MM.1S (cell line): ENCODE measurements at regions not wholly inside any gene's neighbourhood (a gene's known extent, or its start where the extent isn't known, plus 50 kb on each side); places are given as distances from the start of the nearest gene placed in this dataset.

Experiments
- DNase-seq: peaks from one replicate; pipeline ENCODE4 v3.0.0-alpha.2; 2015
- H2AFZ ChIP-seq: fragments of 300-600 bp; sonication (generic); 2 replicates; pipeline ENCODE4 v1.6.0; 2016; ENCODE audit warnings: antibody characterized with exemption, low read length
- H3F3A ChIP-seq: fragments of 300-600 bp; sonication (generic); 2 replicates; pipeline ENCODE4 v1.6.1; 2016; ENCODE audit warnings: mild to moderate bottlenecking, antibody characterized with exemption, low read length, moderate library complexity, mixed read lengths; ENCODE audit not compliant: insufficient read depth
- H3K27ac ChIP-seq: fragments of 300-600 bp; sonication (generic); 2 replicates; pipeline ENCODE4 v1.5.1; 2016; ENCODE audit warnings: mild to moderate bottlenecking, low read length
- H3K27me3 ChIP-seq: fragments of 300-600 bp; sonication (generic); replicated peaks from 2 replicates; pipeline ENCODE4 v1.6.0; 2016; ENCODE audit warnings: low read length; ENCODE audit not compliant: insufficient read depth
- H3K36me3 ChIP-seq: fragments of 300-600 bp; sonication (generic); replicated peaks from 2 replicates; pipeline ENCODE4 v1.6.1; 2016; ENCODE audit warnings: mild to moderate bottlenecking, low read length, mixed read lengths; ENCODE audit not compliant: insufficient read depth
- H3K4me1 ChIP-seq: fragments of 300-600 bp; sonication (generic); 2 replicates; pipeline ENCODE4 v1.6.1; 2016; ENCODE audit warnings: low read length, mixed read lengths
- H3K4me2 ChIP-seq: fragments of 300-600 bp; sonication (generic); 2 replicates; pipeline ENCODE4 v1.6.0; 2016; ENCODE audit warnings: low read depth, low read length
- H3K4me3 ChIP-seq: fragments of 300-600 bp; sonication (generic); 2 replicates; pipeline ENCODE4 v1.5.1; 2016; ENCODE audit warnings: low read length, mixed read lengths
- H3K79me2 ChIP-seq: fragments of 300-600 bp; sonication (generic); 2 replicates; pipeline ENCODE4 v1.6.1; 2016; ENCODE audit warnings: mixed run types, low read length, mixed read lengths
- H3K9ac ChIP-seq: fragments of 300-600 bp; sonication (generic); 2 replicates; pipeline ENCODE4 v1.6.1; 2016; ENCODE audit warnings: low read length, mixed read lengths
- H3K9me2 ChIP-seq: fragments of 300-600 bp; sonication (generic); replicated peaks from 2 replicates; pipeline ENCODE4 v1.6.1; 2016; ENCODE audit warnings: mild to moderate bottlenecking, low read length, mixed read lengths; ENCODE audit not compliant: insufficient read depth
- H3K9me3 ChIP-seq: fragments of 300-600 bp; sonication (generic); replicated peaks from 2 replicates; pipeline ENCODE4 v1.6.1; 2016; ENCODE audit warnings: mild to moderate bottlenecking, low read length, mixed read lengths; ENCODE audit not compliant: insufficient read depth
- H4K20me1 ChIP-seq: fragments of 300-600 bp; sonication (generic); 2 replicates; pipeline ENCODE4 v1.6.1; 2016; ENCODE audit warnings: mild to moderate bottlenecking, low read length, moderate library complexity, mixed read lengths; ENCODE audit not compliant: insufficient read depth
- EZH2 ChIP-seq: fragments of 300-600 bp; sonication (generic); optimal IDR thresholded peaks from 2 replicates; pipeline ENCODE3; 2017; ENCODE audit warnings: low read depth, mild to moderate bottlenecking, antibody characterized with exemption, low read length, mixed read lengths
- EZH2phosphoT487 ChIP-seq: fragments of 300-600 bp; sonication (generic); IDR thresholded peaks from 2 replicates; pipeline ENCODE4 v1.6.1; 2018; ENCODE audit warnings: antibody characterized with exemption, low read length
- TF ChIP-seq, protein P1 (sequence below): fragments of 300-600 bp; sonication (generic); IDR thresholded peaks from 2 replicates; pipeline ENCODE4 v1.5.1; 2016; ENCODE audit warnings: antibody characterized with exemption, low read length, mixed read lengths

DNA sequence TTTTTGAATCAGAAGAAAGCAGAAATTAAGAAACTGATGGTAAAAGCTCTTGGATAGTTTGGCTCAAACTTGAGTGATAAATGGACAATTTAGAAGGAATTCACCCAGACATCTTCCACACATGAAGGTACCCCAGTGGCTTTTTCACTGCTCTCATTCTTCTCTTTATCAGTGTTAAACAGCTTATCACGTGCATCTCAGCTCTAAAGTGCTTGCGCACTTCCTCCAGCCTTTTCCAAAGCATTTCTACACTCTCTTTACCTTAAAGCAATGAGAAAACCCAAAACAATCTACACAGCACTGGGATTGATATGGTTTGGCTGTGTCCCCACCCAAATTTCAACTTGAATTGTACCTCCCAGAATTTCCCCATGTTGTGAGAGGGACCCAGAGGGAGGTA lies 509.1 kb upstream of the FAT1 start:
- no peak overlapping the region for H3K4me3 ChIP-seq
- no peaks in the 10 kb centered on the region for H3K36me3 ChIP-seq
- H3K27ac ChIP-seq: no peak overlapping the region
- H3K4me2 ChIP-seq: no peak overlapping the region
- no peaks in the 10 kb centered on the region for H3F3A ChIP-seq
- H4K20me1 ChIP-seq: no peaks in the 10 kb centered on the region
- no peak for TF ChIP-seq EZH2
- no peak for TF ChIP-seq EZH2phosphoT487
- TF ChIP-seq, protein P1, sequence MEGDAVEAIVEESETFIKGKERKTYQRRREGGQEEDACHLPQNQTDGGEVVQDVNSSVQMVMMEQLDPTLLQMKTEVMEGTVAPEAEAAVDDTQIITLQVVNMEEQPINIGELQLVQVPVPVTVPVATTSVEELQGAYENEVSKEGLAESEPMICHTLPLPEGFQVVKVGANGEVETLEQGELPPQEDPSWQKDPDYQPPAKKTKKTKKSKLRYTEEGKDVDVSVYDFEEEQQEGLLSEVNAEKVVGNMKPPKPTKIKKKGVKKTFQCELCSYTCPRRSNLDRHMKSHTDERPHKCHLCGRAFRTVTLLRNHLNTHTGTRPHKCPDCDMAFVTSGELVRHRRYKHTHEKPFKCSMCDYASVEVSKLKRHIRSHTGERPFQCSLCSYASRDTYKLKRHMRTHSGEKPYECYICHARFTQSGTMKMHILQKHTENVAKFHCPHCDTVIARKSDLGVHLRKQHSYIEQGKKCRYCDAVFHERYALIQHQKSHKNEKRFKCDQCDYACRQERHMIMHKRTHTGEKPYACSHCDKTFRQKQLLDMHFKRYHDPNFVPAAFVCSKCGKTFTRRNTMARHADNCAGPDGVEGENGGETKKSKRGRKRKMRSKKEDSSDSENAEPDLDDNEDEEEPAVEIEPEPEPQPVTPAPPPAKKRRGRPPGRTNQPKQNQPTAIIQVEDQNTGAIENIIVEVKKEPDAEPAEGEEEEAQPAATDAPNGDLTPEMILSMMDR: no peak
- H2AFZ ChIP-seq: no peak overlapping the region
- H3K9ac ChIP-seq: no peak overlapping the region
- no peak for DNase-seq
- H3K9me2 ChIP-seq: no peaks in the 10 kb centered on the region
- H3K4me1 ChIP-seq: no peaks in the 10 kb centered on the region
- no peaks in the 10 kb centered on the region for H3K9me3 ChIP-seq
- H3K79me2 ChIP-seq: no peaks in the 10 kb centered on the region
- H3K27me3 ChIP-seq: no peaks in the 10 kb centered on the region

DNA sequence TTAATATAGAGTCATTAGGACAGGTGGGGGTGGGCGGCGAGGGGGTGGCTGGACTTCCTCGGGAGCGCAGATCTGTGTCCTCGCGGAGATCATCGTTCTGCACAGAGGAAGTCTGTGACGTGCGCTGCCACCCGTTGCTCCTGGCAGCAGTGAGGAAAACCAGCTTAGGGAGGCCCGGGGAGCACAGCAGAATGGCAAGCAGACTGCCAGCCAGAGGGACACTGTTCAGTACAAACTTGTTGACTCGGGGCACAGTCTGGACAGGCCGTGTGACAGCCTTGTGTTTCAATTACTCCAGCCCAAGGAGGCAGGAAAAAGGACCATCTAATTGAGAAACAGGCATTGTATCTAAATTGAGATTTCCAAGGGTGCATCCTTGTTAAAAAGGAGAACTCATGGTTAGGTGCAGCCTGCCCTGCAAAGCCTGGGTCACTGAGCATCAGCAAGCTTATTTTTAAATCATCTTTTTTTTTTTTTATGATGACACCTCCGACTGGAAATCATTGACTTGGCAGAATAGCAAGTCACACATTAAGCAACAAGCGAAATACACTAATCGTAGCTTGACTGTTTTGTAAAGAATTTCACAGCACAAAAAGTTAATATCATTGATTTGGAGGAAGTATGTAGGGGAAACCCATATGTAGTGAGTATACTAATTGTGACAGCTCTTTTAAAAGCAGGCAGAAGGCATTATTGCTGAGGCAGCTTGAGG lies 512.0 kb upstream of the FAT1 start:
- no peak overlapping the region for H3K4me2 ChIP-seq
- no peaks in the 10 kb centered on the region for H3K9me3 ChIP-seq
- DNase-seq: no peak
- H3K79me2 ChIP-seq: no peaks in the 10 kb centered on the region
- TF ChIP-seq EZH2phosphoT487 (no peak), EZH2 (no peak)
- H3K27ac ChIP-seq: no peak overlapping the region
- H3K4me3 ChIP-seq: no peak overlapping the region
- no peaks in the 10 kb centered on the region for H3K4me1 ChIP-seq
- H3K36me3 ChIP-seq: no peaks in the 10 kb centered on the region
- no peak overlapping the region for H3K9ac ChIP-seq
- H4K20me1 ChIP-seq: no peaks in the 10 kb centered on the region
- no peaks in the 10 kb centered on the region for H3K9me2 ChIP-seq
- H3F3A ChIP-seq: no peaks in the 10 kb centered on the region
- H2AFZ ChIP-seq: no peak overlapping the region
- H3K27me3 ChIP-seq: no peaks in the 10 kb centered on the region

DNA sequence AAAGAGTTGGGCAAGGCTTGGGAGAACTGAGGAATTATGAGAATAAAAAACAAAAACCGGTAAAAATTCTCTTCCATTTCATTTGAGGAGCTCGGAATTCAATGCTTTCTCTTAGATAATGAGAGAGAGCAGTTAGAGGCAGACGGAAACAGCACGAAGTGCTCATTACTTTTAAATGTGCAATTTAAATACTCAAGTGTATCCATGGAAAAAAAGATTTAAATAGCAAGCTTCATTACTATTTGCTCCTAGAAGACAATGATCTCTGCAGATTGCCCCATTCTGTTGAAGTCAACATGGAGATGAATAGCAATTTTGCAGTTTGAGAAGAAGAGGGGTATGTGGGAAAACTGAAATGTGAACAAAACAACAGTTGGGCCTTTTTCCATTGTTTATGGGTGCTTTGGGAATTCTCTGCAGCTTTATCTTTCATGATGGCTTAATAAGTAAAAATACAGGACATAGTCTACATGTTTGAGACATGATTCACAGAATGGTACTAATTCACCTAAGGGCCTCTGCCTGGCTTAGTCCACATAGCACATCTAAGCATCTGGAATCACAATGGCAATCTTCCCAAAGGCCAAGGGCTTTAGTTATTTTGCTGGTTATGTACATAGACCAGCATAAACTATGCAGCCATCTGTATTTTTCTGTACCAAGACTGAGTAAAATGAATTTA lies 512.7 kb upstream of the FAT1 start:
- no peak overlapping the region for H3K27ac ChIP-seq
- no peak for DNase-seq
- H3K4me3 ChIP-seq: no peak overlapping the region
- TF ChIP-seq, protein P1: no peak
- no peak for TF ChIP-seq EZH2phosphoT487
- H3K4me2 ChIP-seq: no peak overlapping the region
- H4K20me1 ChIP-seq: no peaks in the 10 kb centered on the region
- no peaks in the 10 kb centered on the region for H3K9me3 ChIP-seq
- no peaks in the 10 kb centered on the region for H3K79me2 ChIP-seq
- H3K4me1 ChIP-seq: no peaks in the 10 kb centered on the region
- no peak overlapping the region for H3K9ac ChIP-seq
- H2AFZ ChIP-seq: no peak overlapping the region
- no peaks in the 10 kb centered on the region for H3K27me3 ChIP-seq
- no peaks in the 10 kb centered on the region for H3F3A ChIP-seq
- no peaks in the 10 kb centered on the region for H3K36me3 ChIP-seq
- H3K9me2 ChIP-seq: no peaks in the 10 kb centered on the region

DNA sequence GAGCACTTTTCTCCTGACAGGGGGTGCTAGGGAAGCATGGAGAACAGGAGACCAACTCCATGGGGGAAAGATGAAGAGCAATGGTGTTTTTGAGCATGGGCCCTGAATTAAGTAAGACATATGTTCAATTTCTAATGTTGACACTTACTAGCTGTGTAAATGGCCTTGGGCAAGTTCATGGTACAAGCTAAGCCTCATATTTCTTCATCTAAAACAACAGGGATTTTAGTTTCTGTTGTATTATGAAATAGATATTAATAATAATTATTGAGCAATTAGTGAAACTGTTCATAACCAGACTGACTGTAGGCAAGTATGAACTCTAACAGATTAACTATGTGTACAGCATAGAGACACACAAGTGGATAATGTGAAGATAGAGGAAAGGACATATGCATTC lies 515.0 kb upstream of the FAT1 start:
- H4K20me1 ChIP-seq: no peaks in the 10 kb centered on the region
- H3K4me3 ChIP-seq: no peak overlapping the region
- no peak overlapping the region for H2AFZ ChIP-seq
- no peak for DNase-seq
- no peaks in the 10 kb centered on the region for H3K27me3 ChIP-seq
- no peaks in the 10 kb centered on the region for H3K36me3 ChIP-seq
- H3F3A ChIP-seq: no peaks in the 10 kb centered on the region
- no peak overlapping the region for H3K9ac ChIP-seq
- no peaks in the 10 kb centered on the region for H3K79me2 ChIP-seq
- no peak overlapping the region for H3K27ac ChIP-seq
- H3K4me1 ChIP-seq: no peaks in the 10 kb centered on the region
- no peaks in the 10 kb centered on the region for H3K9me3 ChIP-seq
- no peak overlapping the region for H3K4me2 ChIP-seq
- H3K9me2 ChIP-seq: no peaks in the 10 kb centered on the region
- TF ChIP-seq EZH2phosphoT487: no peak
